ENCODE measurements at regions not wholly inside any gene's neighbourhood (a gene's known extent, or its start where the extent isn't known, plus 50 kb on each side); places are given as distances from the start of the nearest gene placed in this dataset.

GRCh38 chr2:22878121-22878520 lies 506.9 kb upstream of the KLHL29 start:
- TF ChIP-seq ZNF274 (IDR thresholded peaks at IDR 0.05; ENCODE audit: low read depth, low read length) = no peak
- TF ChIP-seq YY1 (IDR thresholded peaks at IDR 0.05; ENCODE audit: insufficient read depth, insufficient read length) = no peak
- no peak for TF ChIP-seq SUZ12 (IDR thresholded peaks at IDR 0.05; ENCODE audit: extremely low read depth, insufficient read depth, insufficient read length)
